AG10803 (cell line): ENCODE measurements at regions not wholly inside any gene's neighbourhood (a gene's known extent, or its start where the extent isn't known, plus 50 kb on each side); places are given as distances from the start of the nearest gene placed in this dataset.
A peak's percentile ranks its signal among the peaks of the same experiment; 100 is the strongest.

Source experiments
- DNase-seq: peaks from one replicate; pipeline ENCODE4 v3.0.0; 2010; ENCODE audit warnings: low read depth
- H3K4me3 ChIP-seq: 2 replicates; pipeline ENCODE4 v1.5.1; 2011; ENCODE audit warnings: mild to moderate bottlenecking, low read length, control low read depth
- CTCF ChIP-seq: conservative IDR thresholded peaks from 2 replicates; pipeline ENCODE4 v1.5.1; 2011; ENCODE audit warnings: mild to moderate bottlenecking, low read length, control low read depth, inconsistent platforms

GRCh38 chr6:231779-232178 lies 60.5 kb upstream of the DUSP22 start:
- H3K4me3 ChIP-seq: no peak overlapping the region
- DNase-seq: no peak
- TF ChIP-seq CTCF: no peak

GRCh38 chr6:232982-233640 lies 59.2 kb upstream of the DUSP22 start:
- DNase-seq: no peak
- TF ChIP-seq CTCF: no peak
- no peak overlapping the region for H3K4me3 ChIP-seq

- no peak overlapping the region for H3K4me3 ChIP-seq
- no peak for TF ChIP-seq CTCF
- no peak for DNase-seq
Observed at GRCh38 chr6:234706-235372, 57.4 kb upstream of the DUSP22 start.

GRCh38 chr6:235763-236360 lies 56.4 kb upstream of the DUSP22 start:
- peak; percentile 54 for DNase-seq
- peak overlapping the region; percentile 56 for H3K4me3 ChIP-seq
- no peak for TF ChIP-seq CTCF

GRCh38 chr6:236519-236918 lies 55.8 kb upstream of the DUSP22 start:
- TF ChIP-seq CTCF: no peak
- H3K4me3 ChIP-seq: peak overlapping the region; percentile 56
- no peak for DNase-seq

- no peak for TF ChIP-seq CTCF
- DNase-seq: no peak
- H3K4me3 ChIP-seq: no peak overlapping the region
Observed at GRCh38 chr6:240151-240550, 52.1 kb upstream of the DUSP22 start.
